Stimulated activated CD8-positive, alpha-beta memory T cell treated with anti-CD3 and anti-CD28 coated beads, Interleukin-12 subunit alpha, Interleukin-12 subunit beta, amount 100 ng/mL, for 1 hour (primary cell): ENCODE measurements at regions not wholly inside any gene's neighbourhood (a gene's known extent, or its start where the extent isn't known, plus 50 kb on each side); places are given as distances from the start of the nearest gene placed in this dataset.

ENCODE experiments used
- DNase-seq: peaks from one replicate; pipeline ENCODE4 v3.0.0-alpha.2; 2020; ENCODE audit warnings: low read depth

GRCh38 chr10:10587744-10588393 lies 429.8 kb upstream of the CELF2 start:
- DNase-seq: no peak

- no peak for DNase-seq
Observed at GRCh38 chr10:10589540-10590303, 427.9 kb upstream of the CELF2 start.

- DNase-seq: no peak
Observed at GRCh38 chr10:10591715-10592341, 425.8 kb upstream of the CELF2 start.

GRCh38 chr10:10596256-10596655 lies 421.4 kb upstream of the CELF2 start:
- no peak for DNase-seq

- no peak for DNase-seq
Observed at GRCh38 chr10:10598297-10598696, 419.4 kb upstream of the CELF2 start.

GRCh38 chr10:10600004-10600403 lies 417.7 kb upstream of the CELF2 start:
- DNase-seq: no peak

- no peak for DNase-seq
Observed at GRCh38 chr10:10605551-10606081, 412.1 kb upstream of the CELF2 start.

GRCh38 chr10:10609379-10609955 lies 408.2 kb upstream of the CELF2 start:
- DNase-seq: no peak

- no peak for DNase-seq
Observed at GRCh38 chr10:10610171-10610570, 407.5 kb upstream of the CELF2 start.

- DNase-seq: no peak
Observed at GRCh38 chr10:10612151-10612550, 405.5 kb upstream of the CELF2 start.

GRCh38 chr10:10613656-10614244 lies 403.9 kb upstream of the CELF2 start:
- DNase-seq: no peak

- no peak for DNase-seq
Observed at GRCh38 chr10:10617686-10618085, 400.0 kb upstream of the CELF2 start.

GRCh38 chr10:10618139-10618538 lies 399.5 kb upstream of the CELF2 start:
- no peak for DNase-seq

GRCh38 chr10:10623958-10624566 lies 393.6 kb upstream of the CELF2 start:
- no peak for DNase-seq

- DNase-seq: no peak
Observed at GRCh38 chr10:10624567-10624962, 393.1 kb upstream of the CELF2 start.

GRCh38 chr10:10625491-10625890 lies 392.2 kb upstream of the CELF2 start:
- no peak for DNase-seq

GRCh38 chr10:10626734-10627133 lies 390.9 kb upstream of the CELF2 start:
- no peak for DNase-seq

GRCh38 chr10:10627414-10627813 lies 390.3 kb upstream of the CELF2 start:
- no peak for DNase-seq

- no peak for DNase-seq
Observed at GRCh38 chr10:10629512-10629911, 388.2 kb upstream of the CELF2 start.

GRCh38 chr10:10630281-10630680 lies 387.4 kb upstream of the CELF2 start:
- no peak for DNase-seq

GRCh38 chr10:10630782-10631181 lies 386.9 kb upstream of the CELF2 start:
- DNase-seq: no peak

- no peak for DNase-seq
Observed at GRCh38 chr10:10642189-10642588, 375.5 kb upstream of the CELF2 start.
